BLaER1 (cell line): ENCODE measurements at regions not wholly inside any gene's neighbourhood (a gene's known extent, or its start where the extent isn't known, plus 50 kb on each side); places are given as distances from the start of the nearest gene placed in this dataset.

Experiments used
- H3K27ac ChIP-seq: shearing (Covaris generic); formaldehyde crosslinking; 2 replicates; pipeline ENCODE4 v1.8.1; 2022
- H3K27me3 ChIP-seq: shearing (Covaris generic); formaldehyde crosslinking; 2 replicates; pipeline ENCODE4 v1.8.1; 2022
- H3K36me3 ChIP-seq: shearing (Covaris generic); formaldehyde crosslinking; 2 replicates; pipeline ENCODE4 v1.8.1; 2022
- H3K4me1 ChIP-seq: shearing (Covaris generic); formaldehyde crosslinking; 2 replicates; pipeline ENCODE4 v1.8.1; 2022
- H3K4me2 ChIP-seq: shearing (Covaris generic); formaldehyde crosslinking; 2 replicates; pipeline ENCODE4 v1.8.1; 2022
- H3K4me3 ChIP-seq: shearing (Covaris generic); formaldehyde crosslinking; 2 replicates; pipeline ENCODE4 v1.8.1; 2022
- H3K9ac ChIP-seq: shearing (Covaris generic); formaldehyde crosslinking; 2 replicates; pipeline ENCODE4 v1.8.1; 2022
- H3K9me3 ChIP-seq: shearing (Covaris generic); formaldehyde crosslinking; 2 replicates; pipeline ENCODE4 v1.8.1; 2022
- H4K20me1 ChIP-seq: shearing (Covaris generic); formaldehyde crosslinking; 2 replicates; pipeline ENCODE4 v1.8.1; 2022
- Cebpa-rat ChIP-seq: shearing (Covaris generic); IDR thresholded peaks from 2 replicates; pipeline ENCODE4 v1.8.1; 2022

DNA sequence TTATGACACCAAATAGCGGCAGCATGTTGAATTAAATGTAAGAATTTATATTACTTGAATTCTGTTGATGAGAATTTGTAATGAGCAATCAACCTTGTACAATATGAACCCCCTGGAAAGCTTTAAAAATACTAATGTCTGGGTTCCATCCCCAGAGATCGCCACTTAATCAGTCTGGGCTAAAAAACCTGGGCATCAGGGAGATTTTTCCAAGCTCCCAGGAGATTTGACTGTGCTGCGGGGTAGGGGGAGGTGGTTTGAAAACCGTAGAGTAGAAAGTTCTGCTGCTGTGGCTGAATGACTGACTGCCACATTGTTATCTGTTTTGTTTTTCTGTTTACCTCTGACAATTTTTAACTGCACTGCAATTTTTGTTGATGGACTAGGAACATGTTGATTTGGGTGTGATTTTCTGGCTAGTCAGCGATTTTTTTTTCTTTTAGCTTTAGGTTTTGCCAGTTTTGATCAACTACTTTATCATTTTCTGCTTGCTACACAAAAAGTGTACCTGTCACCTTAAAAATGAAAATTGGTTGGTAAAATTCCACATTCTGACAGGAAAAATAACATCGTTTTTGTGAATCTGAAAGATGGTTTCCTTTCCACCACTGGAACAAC, 79.3 kb downstream of the PCTP start:
- no peak for TF ChIP-seq Cebpa-rat
- Histone ChIP-seq H3K4me3 (no peak overlapping the region), H3K36me3 (no peaks in the 10 kb centered on the region), H3K9ac (no peak overlapping the region), H4K20me1 (no peaks in the 10 kb centered on the region), H3K4me2 (no peak overlapping the region), H3K27me3 (no peaks in the 10 kb centered on the region), H3K4me1 (no peaks in the 10 kb centered on the region), H3K27ac (no peak overlapping the region), H3K9me3 (no peaks in the 10 kb centered on the region)

DNA sequence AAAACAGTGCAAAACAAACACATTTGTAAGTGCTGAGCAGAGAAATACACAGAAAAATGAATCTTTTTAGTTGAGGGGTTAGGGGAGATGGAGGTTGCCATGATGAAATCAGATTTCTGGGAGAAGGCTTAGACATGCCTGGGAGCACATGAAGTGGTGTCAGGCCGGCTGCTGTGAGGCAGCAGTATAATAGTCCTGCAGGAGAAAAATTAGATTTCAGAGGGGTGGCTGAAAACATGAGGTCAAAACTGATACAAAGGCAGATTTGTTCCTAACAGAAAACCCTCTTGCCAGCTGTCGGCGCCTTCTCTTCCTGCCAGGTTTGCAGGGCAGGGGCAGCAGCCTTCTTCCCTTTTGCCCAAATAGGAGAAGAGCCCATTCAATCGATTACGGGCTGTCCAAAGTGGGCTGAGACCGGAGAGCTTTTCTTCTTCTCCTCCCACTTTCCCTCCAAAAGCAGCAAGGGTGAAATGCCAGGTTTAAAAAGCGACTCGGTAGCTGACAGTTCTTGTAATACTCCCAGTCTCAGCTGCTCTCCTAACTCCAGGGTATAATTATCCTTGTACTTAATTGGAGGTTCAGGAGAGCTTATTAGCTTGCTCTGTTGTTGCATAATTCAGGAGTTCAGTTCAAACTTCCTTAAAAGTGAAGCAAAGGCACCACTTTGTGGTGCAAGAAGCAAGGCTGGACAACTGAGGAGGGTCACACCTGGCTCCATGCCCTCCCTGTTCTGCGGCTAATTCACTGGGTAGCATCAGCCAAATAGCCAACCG, 80.0 kb downstream of the PCTP start:
- no peaks in the 10 kb centered on the region for H3K9me3 ChIP-seq
- H3K36me3 ChIP-seq, result no peaks in the 10 kb centered on the region
- H4K20me1 ChIP-seq, result no peaks in the 10 kb centered on the region
- no peak overlapping the region for H3K9ac ChIP-seq
- H3K4me2 ChIP-seq, result no peak overlapping the region
- H3K27me3 ChIP-seq, result no peaks in the 10 kb centered on the region
- no peak overlapping the region for H3K27ac ChIP-seq
- H3K4me1 ChIP-seq, result no peaks in the 10 kb centered on the region
- TF ChIP-seq Cebpa-rat, result no peak
- H3K4me3 ChIP-seq, result no peak overlapping the region

DNA sequence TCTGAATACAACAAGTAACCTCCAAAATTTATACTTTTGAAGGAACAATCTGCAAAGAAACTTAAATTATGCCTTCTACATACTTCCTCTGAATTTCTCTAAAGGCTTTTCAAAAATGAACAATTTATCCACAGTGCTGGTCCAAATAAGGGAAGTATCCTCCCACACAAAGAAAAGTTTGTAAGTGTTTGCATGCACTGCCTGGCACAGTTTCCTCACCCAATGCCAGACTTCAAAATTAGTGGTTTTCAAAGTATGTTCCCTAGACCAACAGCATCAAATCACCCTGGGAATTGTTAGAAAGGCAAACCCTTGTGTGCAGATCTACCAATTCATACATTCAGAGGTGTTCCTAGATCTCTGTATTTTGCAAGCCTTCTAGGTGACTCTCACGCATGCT, 82.5 kb downstream of the PCTP start:
- H4K20me1 ChIP-seq, result no peaks in the 10 kb centered on the region
- H3K4me3 ChIP-seq, result no peak overlapping the region
- H3K27me3 ChIP-seq, result no peaks in the 10 kb centered on the region
- H3K27ac ChIP-seq, result no peak overlapping the region
- no peaks in the 10 kb centered on the region for H3K9me3 ChIP-seq
- no peaks in the 10 kb centered on the region for H3K4me1 ChIP-seq
- H3K36me3 ChIP-seq, result no peaks in the 10 kb centered on the region
- no peak overlapping the region for H3K4me2 ChIP-seq
- TF ChIP-seq Cebpa-rat, result no peak
- H3K9ac ChIP-seq, result no peak overlapping the region

DNA sequence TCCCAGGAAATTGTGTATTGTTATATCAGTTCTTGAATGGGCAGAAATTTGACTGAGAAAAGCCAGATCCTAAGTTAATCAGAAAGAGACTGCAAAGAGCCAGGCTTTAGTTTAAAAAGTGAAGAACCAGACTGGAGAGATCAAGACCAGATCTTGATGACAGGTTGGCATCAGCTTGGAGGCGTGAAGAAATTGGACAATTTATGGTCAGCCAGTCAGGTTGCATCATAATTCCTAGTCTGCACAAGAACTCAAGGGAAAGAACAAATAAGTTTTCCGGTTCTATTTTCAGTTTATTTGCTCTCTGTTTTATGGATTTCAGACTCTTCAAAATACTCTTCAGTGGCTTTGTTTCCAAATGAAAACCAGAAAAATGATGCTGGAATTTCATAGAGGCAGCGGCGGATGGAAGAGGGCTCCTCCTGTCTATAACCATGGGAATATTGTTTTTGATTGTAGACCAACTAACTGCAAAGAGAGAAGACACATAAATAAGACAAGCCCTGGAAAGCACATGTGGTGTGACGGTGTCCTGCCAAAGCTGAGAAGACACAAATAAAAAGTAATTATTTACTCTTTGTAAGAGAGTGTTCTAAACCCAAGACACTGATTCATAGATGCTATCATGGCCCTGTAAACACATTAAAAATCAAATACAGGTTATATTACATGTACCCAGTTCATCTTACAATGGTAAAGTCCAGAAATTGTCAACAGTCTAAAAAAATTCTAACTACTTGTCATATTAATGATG, 91.7 kb downstream of the PCTP start:
- H3K27me3 ChIP-seq, result no peaks in the 10 kb centered on the region
- H3K4me3 ChIP-seq, result no peak overlapping the region

DNA sequence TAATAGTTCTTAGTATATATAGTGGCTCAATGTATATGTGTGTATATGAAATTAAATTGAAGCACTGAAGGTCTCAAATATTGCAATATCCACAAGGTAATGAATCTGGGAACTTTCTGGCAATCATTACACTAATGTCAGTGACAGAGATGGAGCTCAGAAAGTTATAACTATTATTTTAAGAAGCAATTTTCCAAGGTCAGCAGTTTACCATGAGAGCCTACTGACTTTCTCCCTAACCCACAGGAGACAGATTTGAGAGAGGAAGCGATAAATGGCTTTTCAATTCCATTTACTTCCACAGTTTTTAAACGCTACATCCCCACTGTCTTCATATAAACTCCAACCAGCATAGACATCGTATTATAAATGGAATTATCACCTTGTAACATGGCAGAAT, 92.9 kb downstream of the PCTP start:
- Histone ChIP-seq H3K27ac (no peak overlapping the region), H3K27me3 (no peaks in the 10 kb centered on the region), H3K36me3 (no peaks in the 10 kb centered on the region), H3K4me2 (no peak overlapping the region), H3K4me3 (no peak overlapping the region), H3K9me3 (peaks cover 16% of the 10 kb centered on the region), H4K20me1 (no peaks in the 10 kb centered on the region), H3K9ac (no peak overlapping the region), H3K4me1 (no peaks in the 10 kb centered on the region)
- TF ChIP-seq Cebpa-rat, result no peak

More for the DNA sequence above, 91.7 kb downstream of the PCTP start:
- H3K9me3 ChIP-seq, result peaks cover 15% of the 10 kb centered on the region
- no peaks in the 10 kb centered on the region for H3K4me1 ChIP-seq
- H3K9ac ChIP-seq, result no peak overlapping the region
- H4K20me1 ChIP-seq, result no peaks in the 10 kb centered on the region
- H3K4me2 ChIP-seq, result no peak overlapping the region
- H3K36me3 ChIP-seq, result no peaks in the 10 kb centered on the region
- H3K27ac ChIP-seq, result no peak overlapping the region
- TF ChIP-seq Cebpa-rat, result no peak

DNA sequence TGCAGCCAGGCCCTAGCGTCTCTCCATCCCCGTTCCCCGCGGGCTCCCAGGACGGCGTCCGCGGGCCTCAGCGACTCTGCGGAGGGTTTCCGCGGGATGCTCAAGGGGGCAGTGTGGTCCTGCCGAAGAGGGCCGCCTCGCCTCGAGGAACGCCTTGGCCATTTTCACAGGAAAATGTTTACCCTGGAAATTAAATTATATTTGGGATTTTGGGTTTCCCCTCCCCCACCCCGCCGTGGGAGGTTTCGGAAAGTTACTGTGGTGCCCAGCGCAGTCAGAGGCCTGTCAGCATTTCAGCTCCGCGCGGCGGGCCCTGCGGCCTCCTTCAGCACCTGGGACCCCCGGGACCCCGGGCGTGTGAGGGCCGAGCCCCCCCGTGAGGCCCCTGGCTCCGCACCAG, 94.5 kb downstream of the PCTP start:
- H3K27ac ChIP-seq, result no peak overlapping the region
- H3K4me3 ChIP-seq, result no peak overlapping the region
- no peaks in the 10 kb centered on the region for H4K20me1 ChIP-seq
- no peak overlapping the region for H3K9ac ChIP-seq
- H3K4me1 ChIP-seq, result no peaks in the 10 kb centered on the region
- peaks cover 16% of the 10 kb centered on the region for H3K9me3 ChIP-seq
- H3K4me2 ChIP-seq, result no peak overlapping the region
- H3K36me3 ChIP-seq, result no peaks in the 10 kb centered on the region
- H3K27me3 ChIP-seq, result no peaks in the 10 kb centered on the region
- TF ChIP-seq Cebpa-rat, result no peak

DNA sequence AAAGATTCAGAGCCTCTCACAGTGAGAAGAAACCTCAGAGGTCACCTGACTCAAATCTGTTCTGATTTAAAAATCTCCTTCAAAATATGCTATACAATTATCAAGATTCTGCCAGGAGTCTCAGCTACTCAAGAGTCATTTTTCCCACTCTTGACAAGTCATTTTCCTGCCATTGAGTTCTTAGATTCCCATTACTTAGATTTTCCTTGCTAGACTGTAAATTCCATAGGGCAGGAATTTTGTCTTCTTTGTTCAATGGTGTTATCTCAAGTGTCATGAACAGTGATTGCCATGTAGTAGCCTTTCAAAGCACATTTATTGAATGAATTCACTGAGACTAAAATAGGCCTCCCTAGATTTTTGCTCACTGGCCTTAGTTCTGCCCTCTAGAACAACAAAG, 95.9 kb downstream of the PCTP start:
- Histone ChIP-seq H3K4me1 (no peaks in the 10 kb centered on the region), H4K20me1 (no peaks in the 10 kb centered on the region), H3K9me3 (peaks cover 16% of the 10 kb centered on the region), H3K9ac (no peak overlapping the region), H3K4me3 (no peak overlapping the region), H3K27me3 (no peaks in the 10 kb centered on the region), H3K36me3 (no peaks in the 10 kb centered on the region), H3K27ac (no peak overlapping the region), H3K4me2 (no peak overlapping the region)
- TF ChIP-seq Cebpa-rat, result no peak

DNA sequence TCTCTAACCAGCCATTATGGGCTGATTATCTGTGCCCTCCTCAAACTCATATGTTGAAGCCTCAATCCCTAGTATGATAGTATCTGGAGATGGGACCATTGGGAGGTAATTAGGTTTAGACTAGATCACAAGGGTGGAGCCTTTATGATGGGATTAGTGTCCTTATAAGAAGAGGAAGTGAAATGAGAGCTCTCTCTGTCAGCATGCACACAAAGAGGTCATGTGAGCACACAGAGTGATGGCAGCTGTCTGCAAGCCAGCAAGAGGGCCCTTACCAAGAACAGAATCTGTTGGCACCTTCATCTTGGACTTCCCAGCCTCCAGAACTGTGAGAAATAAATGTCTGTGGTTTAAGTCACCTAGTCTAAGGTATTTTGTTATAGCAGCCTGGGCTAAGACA, 101.9 kb downstream of the PCTP start:
- H3K4me3 ChIP-seq, result no peak overlapping the region
- H4K20me1 ChIP-seq, result no peaks in the 10 kb centered on the region
- H3K4me1 ChIP-seq, result 0 out of 2 replicates have a peak, but pooled peaks cover 5% of the 10 kb centered on the region
- H3K36me3 ChIP-seq, result no peaks in the 10 kb centered on the region
- no peaks in the 10 kb centered on the region for H3K27me3 ChIP-seq
- no peak overlapping the region for H3K9ac ChIP-seq
- no peaks in the 10 kb centered on the region for H3K9me3 ChIP-seq
- H3K27ac ChIP-seq, result no peak overlapping the region
- H3K4me2 ChIP-seq, result peak overlapping the region; percentile 2; the same call in 1 of the 2 replicates
- no peak for TF ChIP-seq Cebpa-rat

GRCh38 chr17:55859301-55859795, 108.5 kb downstream of the PCTP start:
- H3K4me3 ChIP-seq, result no peak overlapping the region
- no peak overlapping the region for H3K27ac ChIP-seq
- no peak for TF ChIP-seq Cebpa-rat
- no peaks in the 10 kb centered on the region for H3K27me3 ChIP-seq
- H4K20me1 ChIP-seq, result no peaks in the 10 kb centered on the region
- no peak overlapping the region for H3K9ac ChIP-seq
- H3K4me2 ChIP-seq, result no peak overlapping the region
- no peaks in the 10 kb centered on the region for H3K9me3 ChIP-seq
- H3K4me1 ChIP-seq, result no peaks in the 10 kb centered on the region
- no peaks in the 10 kb centered on the region for H3K36me3 ChIP-seq
